Stimulated activated naive B cell treated with anti-CD40 and anti-IgM and Interleukin-4, amounts not matched to agents 10 μg/mL and 1 μg/mL and 100 μg/mL, for 72 hours (primary cell): ENCODE measurements at regions not wholly inside any gene's neighbourhood (a gene's known extent, or its start where the extent isn't known, plus 50 kb on each side); places are given as distances from the start of the nearest gene placed in this dataset.

ENCODE experiments used
- ATAC-seq, 2 donors: fragments of 150-1000 bp; cut with Tn5 transposase; replicated peaks; 2 replicates each; pipeline ENCODE4 v1.10.0; 2021; ENCODE audit warnings: moderate library complexity in 1 of 2
- DNase-seq: peaks from one replicate; pipeline ENCODE4 v3.0.0; 2021
- H3K27ac Mint-ChIP-seq: one replicate; pipeline ENCODE4 v1.8.0; 2022; ENCODE audit warnings: mild to moderate bottlenecking, mixed read lengths
- H3K27me3 Mint-ChIP-seq, 2 donors: one replicate each; pipeline ENCODE4 v1.8.0; 2022; ENCODE audit warnings: mixed read lengths in 2 of 2
- H3K36me3 Mint-ChIP-seq, 2 donors: one replicate each; pipeline ENCODE4 v1.8.0; 2022; ENCODE audit warnings: mixed read lengths in 2 of 2, mild to moderate bottlenecking in 1 of 2
- H3K4me1 Mint-ChIP-seq, 2 donors: one replicate each; pipeline ENCODE4 v1.8.0; 2022; ENCODE audit warnings: mixed read lengths in 2 of 2, mild to moderate bottlenecking in 1 of 2
- H3K4me3 Mint-ChIP-seq, 2 donors: one replicate each; pipeline ENCODE4 v1.8.0; 2022; ENCODE audit warnings: mild to moderate bottlenecking in 2 of 2, mixed read lengths in 2 of 2, moderate library complexity in 1 of 2
- H3K9me3 Mint-ChIP-seq, 2 donors: one replicate each; pipeline ENCODE4 v1.8.0; 2022; ENCODE audit warnings: mixed read lengths in 2 of 2, mild to moderate bottlenecking in 1 of 2

GRCh38 chr1:10848109-10848684 lies 51.8 kb upstream of the CASZ1 start:
- DNase-seq (no peak), ATAC-seq (no peak)
- Mint-ChIP-seq H3K36me3 (no peaks in the 10 kb centered on the region), H3K4me3 (no peak overlapping the region), H3K4me1 (no peaks in the 10 kb centered on the region), H3K27me3 (peaks cover 7 to 16% of the 10 kb centered on the region in 2 donors), H3K27ac (no peak overlapping the region), H3K9me3 (peaks cover 7 to 9% of the 10 kb centered on the region in 2 donors)

GRCh38 chr1:10850026-10850425 lies 53.6 kb upstream of the CASZ1 start:
- Mint-ChIP-seq H3K4me1 (no peaks in the 10 kb centered on the region), H3K9me3 (peaks cover 2 to 3% of the 10 kb centered on the region in 2 donors), H3K36me3 (peaks cover 0 to 2% of the 10 kb centered on the region in 2 donors), H3K27ac (no peak overlapping the region), H3K4me3 (no peak overlapping the region), H3K27me3 (peaks cover 10 to 15% of the 10 kb centered on the region in 2 donors)
- DNase-seq (no peak), ATAC-seq (no peak)

GRCh38 chr1:10851024-10852013 lies 54.9 kb upstream of the CASZ1 start:
- H3K4me1 Mint-ChIP-seq: no peaks in the 10 kb centered on the region
- H3K4me3 Mint-ChIP-seq: no peak overlapping the region
- H3K9me3 Mint-ChIP-seq: peaks cover 5% of the 10 kb centered on the region in 2 donors
- ATAC-seq (no peak), DNase-seq (no peak)
- peaks cover 0 to 4% of the 10 kb centered on the region in 2 donors for H3K36me3 Mint-ChIP-seq
- no peak overlapping the region for H3K27ac Mint-ChIP-seq
- H3K27me3 Mint-ChIP-seq: peaks cover 10 to 16% of the 10 kb centered on the region in 2 donors

GRCh38 chr1:10852018-10852417 lies 55.6 kb upstream of the CASZ1 start:
- no peak overlapping the region for H3K4me3 Mint-ChIP-seq
- peaks cover 0 to 4% of the 10 kb centered on the region in 2 donors for H3K36me3 Mint-ChIP-seq
- peaks cover 6 to 10% of the 10 kb centered on the region in 2 donors for H3K27me3 Mint-ChIP-seq

GRCh38 chr1:10852486-10852885 lies 56.0 kb upstream of the CASZ1 start:
- DNase-seq (no peak), ATAC-seq (no peak)
- Mint-ChIP-seq H3K36me3 (peaks cover 0 to 4% of the 10 kb centered on the region in 2 donors), H3K4me1 (no peaks in the 10 kb centered on the region), H3K9me3 (peaks cover 3 to 5% of the 10 kb centered on the region in 2 donors), H3K4me3 (no peak overlapping the region), H3K27ac (no peak overlapping the region), H3K27me3 (peaks cover 8 to 14% of the 10 kb centered on the region in 2 donors)

More at GRCh38 chr1:10852018-10852417, 55.6 kb upstream of the CASZ1 start:
- no peaks in the 10 kb centered on the region for H3K4me1 Mint-ChIP-seq
- ATAC-seq (no peak), DNase-seq (no peak)
- H3K27ac Mint-ChIP-seq: no peak overlapping the region
- peaks cover 3 to 5% of the 10 kb centered on the region in 2 donors for H3K9me3 Mint-ChIP-seq

- H3K27ac Mint-ChIP-seq: no peak overlapping the region
- H3K27me3 Mint-ChIP-seq: peaks cover 10 to 17% of the 10 kb centered on the region in 2 donors
- no peak for ATAC-seq
- no peak for DNase-seq
- peaks cover 3 to 5% of the 10 kb centered on the region in 2 donors for H3K9me3 Mint-ChIP-seq
- no peak overlapping the region for H3K4me3 Mint-ChIP-seq
- no peaks in the 10 kb centered on the region for H3K4me1 Mint-ChIP-seq
- H3K36me3 Mint-ChIP-seq: peaks cover 0 to 4% of the 10 kb centered on the region in 2 donors
Measured at GRCh38 chr1:10852998-10853520, 56.6 kb upstream of the CASZ1 start.

- H3K27ac Mint-ChIP-seq: no peak overlapping the region
- peaks cover 0 to 4% of the 10 kb centered on the region in 2 donors for H3K36me3 Mint-ChIP-seq
- H3K9me3 Mint-ChIP-seq: peaks cover 3 to 5% of the 10 kb centered on the region in 2 donors
Measured at GRCh38 chr1:10853701-10854100, 57.3 kb upstream of the CASZ1 start.

GRCh38 chr1:10854856-10855459 lies 58.5 kb upstream of the CASZ1 start:
- no peak overlapping the region for H3K27ac Mint-ChIP-seq
- ATAC-seq (no peak), DNase-seq (no peak)
- H3K36me3 Mint-ChIP-seq: peaks cover 0 to 4% of the 10 kb centered on the region in 2 donors
- H3K4me1 Mint-ChIP-seq: no peaks in the 10 kb centered on the region
- H3K4me3 Mint-ChIP-seq: no peak overlapping the region
- peaks cover 3 to 5% of the 10 kb centered on the region in 2 donors for H3K9me3 Mint-ChIP-seq
- peaks cover 10 to 26% of the 10 kb centered on the region in 2 donors for H3K27me3 Mint-ChIP-seq

More at GRCh38 chr1:10853701-10854100, 57.3 kb upstream of the CASZ1 start:
- H3K4me3 Mint-ChIP-seq: no peak overlapping the region
- H3K27me3 Mint-ChIP-seq: peaks cover 10 to 23% of the 10 kb centered on the region in 2 donors
- ATAC-seq: no peak
- no peaks in the 10 kb centered on the region for H3K4me1 Mint-ChIP-seq
- DNase-seq: no peak

GRCh38 chr1:10856176-10856683 lies 59.8 kb upstream of the CASZ1 start:
- H3K4me3 Mint-ChIP-seq: no peak overlapping the region
- H3K27ac Mint-ChIP-seq: no peak overlapping the region
- DNase-seq (no peak), ATAC-seq (no peak)
- H3K36me3 Mint-ChIP-seq: peaks cover 0 to 4% of the 10 kb centered on the region in 2 donors
- H3K27me3 Mint-ChIP-seq: peaks cover 19 to 38% of the 10 kb centered on the region in 2 donors
- no peaks in the 10 kb centered on the region for H3K4me1 Mint-ChIP-seq
- H3K9me3 Mint-ChIP-seq: peaks cover 3 to 5% of the 10 kb centered on the region in 2 donors

- H3K4me1 Mint-ChIP-seq: no peaks in the 10 kb centered on the region
- no peak for DNase-seq
- peaks cover 3 to 5% of the 10 kb centered on the region in 2 donors for H3K9me3 Mint-ChIP-seq
- no peak overlapping the region for H3K4me3 Mint-ChIP-seq
- no peak for ATAC-seq
- H3K27me3 Mint-ChIP-seq: peaks cover 22 to 41% of the 10 kb centered on the region in 2 donors
- H3K27ac Mint-ChIP-seq: no peak overlapping the region
- peaks cover 0 to 4% of the 10 kb centered on the region in 2 donors for H3K36me3 Mint-ChIP-seq
Measured at GRCh38 chr1:10856863-10857598, 60.6 kb upstream of the CASZ1 start.

GRCh38 chr1:10857687-10858086 lies 61.2 kb upstream of the CASZ1 start:
- peaks cover 28 to 47% of the 10 kb centered on the region in 2 donors for H3K27me3 Mint-ChIP-seq
- H3K4me3 Mint-ChIP-seq: no peak overlapping the region
- H3K27ac Mint-ChIP-seq: no peak overlapping the region
- H3K9me3 Mint-ChIP-seq: peaks cover 3 to 5% of the 10 kb centered on the region in 2 donors
- no peaks in the 10 kb centered on the region for H3K4me1 Mint-ChIP-seq
- ATAC-seq (no peak), DNase-seq (no peak)
- H3K36me3 Mint-ChIP-seq: peaks cover 0 to 4% of the 10 kb centered on the region in 2 donors

- H3K36me3 Mint-ChIP-seq: peaks cover 0 to under 1% of the 10 kb centered on the region in 2 donors
- no peak overlapping the region for H3K4me3 Mint-ChIP-seq
- ATAC-seq (no peak), DNase-seq (no peak)
- peaks cover 0 to under 1% of the 10 kb centered on the region in 2 donors for H3K9me3 Mint-ChIP-seq
- H3K27me3 Mint-ChIP-seq: peaks cover 49 to 68% of the 10 kb centered on the region in 2 donors
- H3K4me1 Mint-ChIP-seq: peaks cover 0 to 1% of the 10 kb centered on the region in 2 donors
- H3K27ac Mint-ChIP-seq: no peak overlapping the region
Measured at GRCh38 chr1:10860218-10860617, 63.8 kb upstream of the CASZ1 start.

- no peaks in the 10 kb centered on the region for H3K36me3 Mint-ChIP-seq
- peaks cover 1 to 2% of the 10 kb centered on the region in 2 donors for H3K4me1 Mint-ChIP-seq
- no peaks in the 10 kb centered on the region for H3K9me3 Mint-ChIP-seq
- H3K27ac Mint-ChIP-seq: no peak overlapping the region
- H3K27me3 Mint-ChIP-seq: peaks cover 53 to 68% of the 10 kb centered on the region in 2 donors
- no peak overlapping the region for H3K4me3 Mint-ChIP-seq
- ATAC-seq (no peak), DNase-seq (no peak)
Measured at GRCh38 chr1:10860682-10861081, 64.2 kb upstream of the CASZ1 start.
